A549 (cell line): ENCODE measurements at regions not wholly inside any gene's neighbourhood (a gene's known extent, or its start where the extent isn't known, plus 50 kb on each side); places are given as distances from the start of the nearest gene placed in this dataset.
A peak's percentile ranks its signal among the peaks of the same experiment; 100 is the strongest.

Experiments
- ATAC-seq, 2 experiments: fragments of 200-7000 bp in 1 of 2; fragments of >200 bp in 1 of 2; cut with Nextera tagmentation in 1 of 2; cut with Tn5 transposase in 1 of 2; 3 replicates each; pipeline versions ENCODE4 v1.8.0 to v1.9.1; 2018 to 2020; ENCODE audit warnings: mild to moderate bottlenecking in 1 of 2, moderate library complexity in 1 of 2
- CTCF ChIA-PET: fragments of 300-600 bp; sonication (Branson Sonifier 250); formaldehyde crosslinking; extraction: SDS; loops from one replicate; lab custom pipeline; 2021; ENCODE audit warnings: antibody characterized with exemption, inconsistent platforms; lab: Yijun Ruan, JAX
- POLR2A ChIA-PET: fragments of 350-600 bp; formaldehyde crosslinking; extraction: SDS; loops from one replicate; lab custom pipeline; 2021; ENCODE audit warnings: antibody characterized with exemption, inconsistent platforms; lab: Yijun Ruan, JAX
- DNase-seq, 2 experiments: peaks; one replicate each; pipeline versions ENCODE4 v3.0.0 to v3.0.0-alpha.2; 2011 to 2016; ENCODE audit warnings: low read depth in 1 of 2, low spot score in 1 of 2
- FAIRE-seq: peaks from 2 replicates; lab custom pipeline; 2011; peaks lifted over from hg19 to GRCh38; lab: Jason Lieb, UNC
- H3K27ac ChIP-seq, 2 experiments: fragments of >200 bp; sonication (Bioruptor Twin); formaldehyde crosslinking; 3 replicates each; pipeline ENCODE4 v1.5.1; 2016 to 2017
- H3K4me1 ChIP-seq: fragments of >200 bp; sonication (Bioruptor Twin); formaldehyde crosslinking; 3 replicates; pipeline ENCODE4 v1.6.1; 2016
- H3K4me2 ChIP-seq: fragments of >200 bp; sonication (Bioruptor Twin); formaldehyde crosslinking; 3 replicates; pipeline ENCODE4 v1.6.1; 2016
- H3K4me3 ChIP-seq: fragments of >200 bp; sonication (Bioruptor Twin); formaldehyde crosslinking; 3 replicates; pipeline ENCODE4 v1.5.1; 2016
- H3K9me3 ChIP-seq: fragments of >200 bp; sonication (Bioruptor Twin); formaldehyde crosslinking; 3 replicates; pipeline ENCODE4 v1.6.1; 2016
- CHD2 ChIP-seq: fragments of 150-350 bp; IDR thresholded peaks from 2 replicates; pipeline ENCODE4 v1.6.1; 2014; ENCODE audit warnings: low read length; ENCODE audit not compliant: partially characterized antibody
- CHD4 ChIP-seq: fragments of 200-600 bp; sonication (generic); IDR thresholded peaks from 2 replicates; pipeline ENCODE4 v1.6.1; 2016; ENCODE audit warnings: antibody characterized with exemption, mild to moderate bottlenecking, borderline replicate concordance
- EHMT2 ChIP-seq: fragments of 200-600 bp; sonication (generic); IDR thresholded peaks from 2 replicates; pipeline ENCODE4 v1.6.1; 2016; ENCODE audit warnings: antibody characterized with exemption, low read depth, mild to moderate bottlenecking, moderate library complexity
- FOXS1 ChIP-seq: fragments of 250-450 bp; sonication (Bioruptor Pico); IDR thresholded peaks from 2 replicates; pipeline ENCODE4 v1.5.0; 2020; ENCODE audit warnings: mild to moderate bottlenecking, moderate library complexity
- HOXB13 ChIP-seq: fragments of 250-450 bp; sonication (Bioruptor Pico); IDR thresholded peaks from 2 replicates; pipeline ENCODE4 v1.5.0; 2020; ENCODE audit warnings: low read depth, mild to moderate bottlenecking, moderate library complexity
- HOXB5 ChIP-seq: fragments of 250-450 bp; sonication (Bioruptor Pico); IDR thresholded peaks from 2 replicates; pipeline ENCODE4 v1.5.0; 2020; ENCODE audit warnings: mild to moderate bottlenecking, moderate library complexity
- JUNB ChIP-seq: fragments of >200 bp; sonication (Bioruptor Twin); formaldehyde crosslinking; IDR thresholded peaks from 2 replicates; pipeline ENCODE4 v1.6.1; 2016
- MAFK ChIP-seq: fragments of 450-650 bp; IDR thresholded peaks from 2 replicates; pipeline ENCODE4 v1.6.1; 2014; ENCODE audit not compliant: partially characterized antibody
- MAZ ChIP-seq: fragments of 150-350 bp; IDR thresholded peaks from 2 replicates; pipeline ENCODE4 v1.6.1; 2014; ENCODE audit warnings: antibody characterized with exemption, low read depth, low read length, borderline replicate concordance
- NFE2L2 ChIP-seq: fragments of 150-350 bp; conservative IDR thresholded peaks from 2 replicates; pipeline ENCODE4 v1.6.1; 2014; ENCODE audit warnings: low read length
- NR3C1 ChIP-seq: fragments of >200 bp; sonication (Bioruptor Twin); formaldehyde crosslinking; IDR thresholded peaks from 3 replicates; pipeline ENCODE4 v1.6.1; 2017
- PHF8 ChIP-seq: fragments of 200-600 bp; sonication (generic); IDR thresholded peaks from 2 replicates; pipeline ENCODE4 v1.6.1; 2016; ENCODE audit warnings: low read depth, mild to moderate bottlenecking, antibody characterized with exemption, moderate library complexity, borderline replicate concordance
- POLR2AphosphoS2 ChIP-seq: conservative IDR thresholded peaks from 2 replicates; pipeline ENCODE4 v1.6.1; 2012; ENCODE audit warnings: low read length, improper control_type of control experiment, inconsistent platforms
- RAD21 ChIP-seq, 2 experiments: fragments of >200 bp in 1 of 2; sonication (Bioruptor Twin) in 1 of 2; formaldehyde crosslinking in 1 of 2; IDR thresholded peaks in 1 of 2; conservative IDR thresholded peaks in 1 of 2; 2 replicates in 1 of 2; 3 replicates in 1 of 2; pipeline ENCODE4 v1.6.1; 2012 to 2018; ENCODE audit warnings: inconsistent platforms in 1 of 2
- RFX5 ChIP-seq: fragments of 450-650 bp; IDR thresholded peaks from 2 replicates; pipeline ENCODE4 v1.7.1; 2014; ENCODE audit warnings: antibody characterized with exemption, mild to moderate bottlenecking, moderate library complexity
- ZC3H11A ChIP-seq: fragments of 450-650 bp; IDR thresholded peaks from 2 replicates; pipeline ENCODE4 v1.6.1; 2014; ENCODE audit warnings: antibody characterized with exemption, mild to moderate bottlenecking
- ZSCAN20 ChIP-seq: fragments of 250-450 bp; sonication (Bioruptor Pico); IDR thresholded peaks from 2 replicates; pipeline ENCODE4 v1.8.0; 2022; ENCODE audit warnings: mild to moderate bottlenecking, moderate library complexity
- WGBS: methylation state at CpG from one replicate; pipeline ENCODE4 v1.1.6; 2017; ENCODE audit errors: missing lambda C conversion rate; 5-methylcytosine and 5-hydroxymethylcytosine counted together
- TF ChIP-seq, protein P1 (sequence below): fragments of >200 bp; sonication (Bioruptor Twin); formaldehyde crosslinking; IDR thresholded peaks from 3 replicates; pipeline ENCODE4 v1.5.1; 2016
- TF ChIP-seq, protein P2 (sequence below): IDR thresholded peaks from 2 replicates; pipeline ENCODE4 v1.6.1; 2012
- TF ChIP-seq, protein P3 (sequence below): fragments of 250-450 bp; sonication (Bioruptor Pico); IDR thresholded peaks from 2 replicates; pipeline ENCODE4 v1.5.0; 2020; ENCODE audit warnings: low read depth, mild to moderate bottlenecking, moderate library complexity
- TF ChIP-seq, protein P4 (sequence below): fragments of >200 bp; sonication (Bioruptor Twin); formaldehyde crosslinking; IDR thresholded peaks from 3 replicates; pipeline ENCODE4 v1.6.1; 2016

DNA sequence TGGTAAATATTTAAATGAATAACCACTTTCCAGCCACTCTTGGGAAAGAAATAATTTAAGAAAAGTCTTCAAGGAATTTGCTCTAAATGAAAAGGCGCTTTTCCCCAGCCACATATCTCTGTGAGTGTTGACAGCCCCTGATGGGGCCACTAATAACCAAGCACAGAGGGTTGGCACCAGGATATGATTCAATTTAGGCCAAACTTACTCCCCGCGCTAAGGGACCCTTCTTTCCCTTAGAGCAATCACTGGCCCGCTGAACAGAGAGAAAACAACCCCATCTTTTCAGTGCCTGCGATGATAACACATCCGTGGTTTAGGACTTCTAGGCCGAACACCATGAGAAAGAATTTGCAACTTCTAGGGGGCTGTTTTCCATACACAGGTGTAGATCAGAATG, 310.8 kb downstream of the EIPR1 start:
- no peak for TF ChIP-seq HOXB5 (CRISPR knock-in tag)
- no peak for TF ChIP-seq JUNB
- no peak for TF ChIP-seq CHD4
- ChIA-PET POLR2A (no interaction called here), CTCF (no interaction called here)
- Histone ChIP-seq H3K27ac (no peak overlapping the region), H3K9me3 (no peaks in the 10 kb centered on the region), H3K4me2 (no peak overlapping the region), H3K4me3 (no peak overlapping the region), H3K4me1 (no peaks in the 10 kb centered on the region)
- FAIRE-seq (no peak), ATAC-seq (no peak), DNase-seq (no peak)
- WGBS, result 48% methylated on average over 7 of the region's 7 CpGs

DNA sequence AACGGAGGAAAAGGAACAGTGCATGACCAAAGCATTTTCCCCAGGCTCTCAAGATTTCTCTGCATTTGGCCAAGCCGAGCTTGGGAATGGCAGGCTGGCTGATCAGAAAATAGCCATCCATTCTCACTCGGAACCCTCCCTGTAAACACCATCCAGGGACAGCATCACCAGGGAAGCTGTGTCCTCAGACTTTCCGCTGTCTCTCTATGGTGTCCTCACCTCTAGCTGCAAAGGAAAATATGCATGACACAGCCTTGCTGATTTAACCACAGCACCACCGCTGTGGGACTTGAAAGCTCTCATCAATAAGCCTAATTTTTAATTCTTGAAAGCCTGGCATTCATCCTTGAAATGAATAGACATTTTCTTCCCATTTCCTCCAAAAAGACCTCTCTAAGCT, 311.7 kb downstream of the EIPR1 start:
- Histone ChIP-seq H3K4me1 (no peaks in the 10 kb centered on the region), H3K27ac (no peak overlapping the region), H3K9me3 (no peaks in the 10 kb centered on the region), H3K4me2 (no peak overlapping the region), H3K4me3 (no peak overlapping the region)
- WGBS, result 19% methylated on average over 5 of the region's 5 CpGs
- FAIRE-seq (no peak), ATAC-seq (no peak), DNase-seq (no peak)
- CTCF ChIA-PET, result no interaction called here
- TF ChIP-seq MAZ (no peak), JUNB (no peak), ZSCAN20 (CRISPR knock-in tag) (no peak), RAD21 (conservative IDR thresholded peaks at IDR 0.05 in 1 of 2, IDR thresholded peaks at IDR 0.05 in 1 of 2) (no peak)
- TF ChIP-seq, protein P1, sequence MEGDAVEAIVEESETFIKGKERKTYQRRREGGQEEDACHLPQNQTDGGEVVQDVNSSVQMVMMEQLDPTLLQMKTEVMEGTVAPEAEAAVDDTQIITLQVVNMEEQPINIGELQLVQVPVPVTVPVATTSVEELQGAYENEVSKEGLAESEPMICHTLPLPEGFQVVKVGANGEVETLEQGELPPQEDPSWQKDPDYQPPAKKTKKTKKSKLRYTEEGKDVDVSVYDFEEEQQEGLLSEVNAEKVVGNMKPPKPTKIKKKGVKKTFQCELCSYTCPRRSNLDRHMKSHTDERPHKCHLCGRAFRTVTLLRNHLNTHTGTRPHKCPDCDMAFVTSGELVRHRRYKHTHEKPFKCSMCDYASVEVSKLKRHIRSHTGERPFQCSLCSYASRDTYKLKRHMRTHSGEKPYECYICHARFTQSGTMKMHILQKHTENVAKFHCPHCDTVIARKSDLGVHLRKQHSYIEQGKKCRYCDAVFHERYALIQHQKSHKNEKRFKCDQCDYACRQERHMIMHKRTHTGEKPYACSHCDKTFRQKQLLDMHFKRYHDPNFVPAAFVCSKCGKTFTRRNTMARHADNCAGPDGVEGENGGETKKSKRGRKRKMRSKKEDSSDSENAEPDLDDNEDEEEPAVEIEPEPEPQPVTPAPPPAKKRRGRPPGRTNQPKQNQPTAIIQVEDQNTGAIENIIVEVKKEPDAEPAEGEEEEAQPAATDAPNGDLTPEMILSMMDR, result no peak
- TF ChIP-seq, protein P2, sequence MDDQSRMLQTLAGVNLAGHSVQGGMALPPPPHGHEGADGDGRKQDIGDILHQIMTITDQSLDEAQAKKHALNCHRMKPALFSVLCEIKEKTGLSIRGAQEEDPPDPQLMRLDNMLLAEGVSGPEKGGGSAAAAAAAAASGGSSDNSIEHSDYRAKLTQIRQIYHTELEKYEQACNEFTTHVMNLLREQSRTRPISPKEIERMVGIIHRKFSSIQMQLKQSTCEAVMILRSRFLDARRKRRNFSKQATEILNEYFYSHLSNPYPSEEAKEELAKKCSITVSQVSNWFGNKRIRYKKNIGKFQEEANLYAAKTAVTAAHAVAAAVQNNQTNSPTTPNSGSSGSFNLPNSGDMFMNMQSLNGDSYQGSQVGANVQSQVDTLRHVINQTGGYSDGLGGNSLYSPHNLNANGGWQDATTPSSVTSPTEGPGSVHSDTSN, result no peak
- TF ChIP-seq, protein P3, sequence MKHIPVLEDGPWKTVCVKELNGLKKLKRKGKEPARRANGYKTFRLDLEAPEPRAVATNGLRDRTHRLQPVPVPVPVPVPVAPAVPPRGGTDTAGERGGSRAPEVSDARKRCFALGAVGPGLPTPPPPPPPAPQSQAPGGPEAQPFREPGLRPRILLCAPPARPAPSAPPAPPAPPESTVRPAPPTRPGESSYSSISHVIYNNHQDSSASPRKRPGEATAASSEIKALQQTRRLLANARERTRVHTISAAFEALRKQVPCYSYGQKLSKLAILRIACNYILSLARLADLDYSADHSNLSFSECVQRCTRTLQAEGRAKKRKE (CRISPR knock-in tag), result no peak
- TF ChIP-seq, protein P4, sequence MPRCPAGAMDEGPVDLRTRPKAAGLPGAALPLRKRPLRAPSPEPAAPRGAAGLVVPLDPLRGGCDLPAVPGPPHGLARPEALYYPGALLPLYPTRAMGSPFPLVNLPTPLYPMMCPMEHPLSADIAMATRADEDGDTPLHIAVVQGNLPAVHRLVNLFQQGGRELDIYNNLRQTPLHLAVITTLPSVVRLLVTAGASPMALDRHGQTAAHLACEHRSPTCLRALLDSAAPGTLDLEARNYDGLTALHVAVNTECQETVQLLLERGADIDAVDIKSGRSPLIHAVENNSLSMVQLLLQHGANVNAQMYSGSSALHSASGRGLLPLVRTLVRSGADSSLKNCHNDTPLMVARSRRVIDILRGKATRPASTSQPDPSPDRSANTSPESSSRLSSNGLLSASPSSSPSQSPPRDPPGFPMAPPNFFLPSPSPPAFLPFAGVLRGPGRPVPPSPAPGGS, result no peak
- POLR2A ChIA-PET, result no interaction called here

DNA sequence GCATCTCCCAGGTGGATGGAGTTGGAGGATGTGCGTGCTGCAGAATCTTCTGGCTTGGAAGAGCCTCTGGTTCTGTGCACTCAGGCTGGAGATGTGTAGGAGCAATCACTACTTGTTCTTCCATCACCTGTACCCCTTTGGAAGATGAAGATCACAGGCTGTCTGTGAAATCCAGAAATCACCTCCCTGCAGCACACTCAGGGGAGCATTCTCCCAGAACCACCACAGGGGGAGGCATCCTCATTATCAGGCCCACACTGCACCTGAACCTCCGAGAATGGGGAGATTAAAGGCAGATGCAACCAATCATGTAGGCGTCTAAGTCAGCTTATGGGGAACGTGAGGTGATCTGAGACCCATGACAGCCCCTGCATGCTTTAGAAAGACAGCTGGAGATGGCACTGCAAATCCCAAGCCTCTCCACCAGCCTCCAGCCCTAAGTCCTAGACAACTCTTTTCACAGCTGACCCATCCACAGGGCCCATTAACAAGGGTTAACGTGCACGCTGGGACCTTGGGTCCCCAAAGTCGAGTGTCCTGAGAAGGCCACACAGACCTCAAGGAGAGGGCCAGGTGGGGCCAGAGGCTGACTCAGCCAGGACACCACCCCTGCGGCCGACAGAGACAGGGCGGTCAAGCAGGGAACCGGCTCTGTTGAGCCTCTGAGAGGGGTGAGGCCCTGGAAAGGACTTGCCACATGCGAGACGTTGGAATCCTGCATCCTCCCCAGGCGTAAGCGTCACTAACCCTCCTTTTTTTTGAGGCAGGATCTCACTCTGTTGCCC, 314.9 kb downstream of the EIPR1 start:
- ATAC-seq (peak in 1 of 2 experiments; percentile 41; a peak in 3 of 6 replicates), DNase-seq (no peak), FAIRE-seq (no peak)
- Histone ChIP-seq H3K9me3 (no peaks in the 10 kb centered on the region), H3K27ac (no peak overlapping the region), H3K4me2 (no peak overlapping the region), H3K4me1 (no peaks in the 10 kb centered on the region), H3K4me3 (no peak overlapping the region)
- POLR2A ChIA-PET, result no interaction called here
- CTCF ChIA-PET, result no interaction called here
- WGBS, result 34% methylated on average over 15 of the region's 15 CpGs
- TF ChIP-seq CHD2 (no peak), RAD21 (conservative IDR thresholded peaks at IDR 0.05 in 1 of 2, IDR thresholded peaks at IDR 0.05 in 1 of 2) (no peak), FOXS1 (no peak), POLR2AphosphoS2 (no peak), PHF8 (no peak), NFE2L2 (no peak), RFX5 (no peak), MAFK (no peak), MAZ (no peak), EHMT2 (no peak), ZC3H11A (no peak), HOXB13 (CRISPR knock-in tag) (no peak), NR3C1 (no peak)
- TF ChIP-seq, protein P1, result no peak
- TF ChIP-seq, protein P2, result no peak
